HG03558 (cell line): ENCODE measurements at regions not wholly inside any gene's neighbourhood (a gene's known extent, or its start where the extent isn't known, plus 50 kb on each side); places are given as distances from the start of the nearest gene placed in this dataset.

Experiments used
- ATAC-seq: cut with Tn5 transposase; IDR thresholded peaks from one replicate; pipeline ENCODE4 v1.9.1; 2021; ENCODE audit warnings: moderate number of reproducible peaks; ENCODE audit not compliant: unreplicated experiment; ENCODE audit errors: extremely low read depth

DNA sequence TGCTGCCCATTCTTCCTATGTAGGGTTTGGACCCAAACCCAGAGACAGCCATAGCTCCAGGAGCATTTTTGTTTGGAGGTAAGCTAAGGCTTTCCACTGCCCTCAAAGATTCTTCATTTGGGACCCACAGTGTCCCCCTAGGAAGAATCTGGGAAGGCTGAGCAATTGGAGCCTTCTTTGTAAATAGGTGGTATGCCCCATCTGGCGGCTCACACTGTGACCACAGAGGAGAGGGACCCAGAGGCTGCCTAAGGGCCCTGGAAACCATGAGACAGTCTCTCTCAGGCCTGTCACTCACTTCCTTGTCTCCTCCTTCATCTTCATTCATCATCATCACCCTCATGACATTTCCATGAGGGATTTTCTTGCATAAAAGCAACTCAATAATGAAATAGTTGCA is 215.4 kb upstream of the OSR1 start:
- ATAC-seq = no peak

DNA sequence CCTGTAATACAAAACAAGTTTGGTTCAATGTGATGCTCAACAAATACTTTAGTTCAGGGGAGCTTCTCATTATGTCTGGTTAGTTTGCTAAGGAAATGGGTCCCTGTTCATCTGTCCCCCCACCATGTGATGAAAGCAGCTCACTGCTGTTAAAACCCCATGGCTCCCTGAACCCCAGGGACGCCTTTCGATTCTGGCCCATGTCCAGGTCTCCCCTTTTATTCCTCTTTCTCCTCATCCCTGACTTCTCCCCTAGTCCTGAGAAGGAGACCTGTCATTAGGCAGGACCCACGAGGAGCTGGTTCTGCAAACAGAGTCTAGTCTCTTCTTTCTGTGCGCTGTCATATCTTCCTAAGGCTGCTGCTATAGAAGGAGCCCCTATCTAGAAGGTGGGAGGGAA is 213.3 kb upstream of the OSR1 start:
- no peak for ATAC-seq

DNA sequence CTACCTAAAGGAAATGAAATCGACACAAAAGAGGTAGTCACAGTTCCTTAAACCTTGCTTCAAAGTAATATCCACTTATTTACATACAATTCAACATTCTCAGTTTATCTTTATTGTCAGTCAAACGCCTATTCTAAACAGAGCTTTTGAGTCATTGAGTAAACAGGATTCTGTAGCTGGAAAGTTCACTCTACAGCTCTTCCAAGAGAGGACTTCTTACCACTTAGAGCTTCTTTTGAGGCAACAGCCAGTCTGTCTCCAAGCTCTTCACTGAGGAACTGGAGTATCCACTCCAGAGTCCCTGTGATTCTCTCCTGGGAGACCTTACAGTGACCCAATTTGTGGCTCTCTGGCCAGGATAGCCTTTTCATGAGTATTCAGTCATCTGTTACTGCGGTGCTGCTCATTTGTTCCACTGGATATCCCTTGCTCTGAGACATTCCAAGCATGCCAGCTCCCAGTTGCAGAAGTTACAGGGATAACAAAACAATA is 210.9 kb upstream of the OSR1 start:
- ATAC-seq = no peak

GRCh38 chr2:19568809-19569208 is 210.4 kb upstream of the OSR1 start:
- ATAC-seq = no peak

DNA sequence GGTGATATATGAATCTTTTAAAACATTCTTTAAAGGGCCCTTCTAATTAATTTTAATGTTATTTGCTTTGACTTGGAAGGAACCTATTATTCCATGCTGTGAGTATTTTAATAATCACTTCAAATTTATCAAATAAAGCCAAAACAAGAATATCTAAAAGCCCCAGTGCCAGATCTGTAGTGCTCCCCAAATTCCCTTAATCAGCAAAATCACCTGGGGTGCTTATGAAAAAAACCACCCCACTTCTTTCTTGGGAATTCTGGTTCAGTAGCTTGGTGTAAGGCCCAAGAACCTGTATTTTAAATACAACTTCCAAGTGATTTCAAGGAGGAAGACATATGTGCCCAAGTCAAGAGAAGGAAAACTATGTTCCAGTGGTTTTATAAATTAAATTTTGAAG is 202.4 kb upstream of the OSR1 start:
- ATAC-seq = no peak

GRCh38 chr2:19559596-19560240 is 201.3 kb upstream of the OSR1 start:
- ATAC-seq = no peak

DNA sequence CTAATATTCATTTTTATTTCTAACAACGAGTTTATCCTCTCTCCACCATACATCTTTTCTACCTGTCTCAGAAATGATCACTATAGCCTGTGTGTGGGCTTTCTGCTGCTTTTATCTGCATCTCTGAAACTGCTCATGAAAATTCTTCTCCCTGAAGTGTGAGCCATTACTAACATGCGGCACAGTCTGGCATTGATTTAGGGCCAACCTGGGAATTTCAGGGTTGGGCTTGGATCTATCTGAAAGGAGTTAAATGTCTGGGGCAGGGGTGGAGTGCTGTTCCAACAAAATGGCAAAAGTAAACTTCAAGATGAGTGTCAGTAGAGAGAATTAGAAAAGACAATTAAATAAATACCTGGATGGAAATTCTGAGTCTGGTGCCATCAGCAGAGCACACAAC is 198.2 kb upstream of the OSR1 start:
- ATAC-seq = no peak

GRCh38 chr2:19554520-19554919 is 196.1 kb upstream of the OSR1 start:
- no peak for ATAC-seq

GRCh38 chr2:19552270-19552669 is 193.8 kb upstream of the OSR1 start:
- ATAC-seq = no peak

DNA sequence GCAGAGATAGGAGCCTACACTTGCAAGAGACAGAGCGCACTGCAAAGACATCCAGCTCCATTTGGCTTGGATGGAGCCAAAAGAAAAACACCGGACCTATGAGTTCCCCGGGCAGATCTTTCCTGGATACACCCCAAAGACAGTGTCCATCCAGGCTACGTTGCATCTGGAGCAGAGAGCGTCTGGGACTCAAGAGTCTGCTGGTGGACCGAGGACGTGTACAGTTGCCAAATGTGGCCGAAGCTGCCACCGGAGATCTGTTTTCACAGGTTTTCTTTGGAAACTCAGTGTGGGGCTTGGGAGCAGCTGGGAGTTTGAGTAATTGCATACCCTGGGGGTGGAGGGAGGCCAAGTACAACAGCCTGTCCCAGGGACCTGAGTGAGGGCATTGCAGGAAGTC is 192.3 kb upstream of the OSR1 start:
- no peak for ATAC-seq

DNA sequence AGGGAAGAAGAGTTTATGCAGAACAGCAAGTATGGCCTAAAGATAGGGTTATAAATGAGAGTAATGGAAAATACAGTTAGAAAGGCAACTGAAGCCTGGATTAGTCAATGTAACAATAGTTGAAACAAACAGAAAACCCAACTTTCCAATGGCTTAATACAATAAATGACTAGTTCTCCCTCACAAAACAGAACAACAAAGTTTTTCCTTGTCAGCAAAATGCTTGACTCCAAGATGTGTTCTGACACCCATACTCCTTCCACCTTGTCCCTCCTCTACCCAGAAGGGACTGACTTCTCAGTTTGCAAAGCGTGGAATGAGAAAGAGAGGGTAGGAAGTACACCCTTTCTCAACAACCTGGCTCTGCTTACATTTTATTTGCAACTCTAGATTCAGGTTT is 191.4 kb upstream of the OSR1 start:
- no peak for ATAC-seq

GRCh38 chr2:19548116-19548515 is 189.7 kb upstream of the OSR1 start:
- ATAC-seq = no peak

- ATAC-seq = no peak
Observed at GRCh38 chr2:19547321-19547720, 188.9 kb upstream of the OSR1 start.

GRCh38 chr2:19545507-19545906 is 187.1 kb upstream of the OSR1 start:
- no peak for ATAC-seq

GRCh38 chr2:19543663-19544383 is 185.4 kb upstream of the OSR1 start:
- ATAC-seq = no peak

- no peak for ATAC-seq
Observed at GRCh38 chr2:19542796-19543662, 184.6 kb upstream of the OSR1 start.

GRCh38 chr2:19541884-19542283 is 183.5 kb upstream of the OSR1 start:
- no peak for ATAC-seq

DNA sequence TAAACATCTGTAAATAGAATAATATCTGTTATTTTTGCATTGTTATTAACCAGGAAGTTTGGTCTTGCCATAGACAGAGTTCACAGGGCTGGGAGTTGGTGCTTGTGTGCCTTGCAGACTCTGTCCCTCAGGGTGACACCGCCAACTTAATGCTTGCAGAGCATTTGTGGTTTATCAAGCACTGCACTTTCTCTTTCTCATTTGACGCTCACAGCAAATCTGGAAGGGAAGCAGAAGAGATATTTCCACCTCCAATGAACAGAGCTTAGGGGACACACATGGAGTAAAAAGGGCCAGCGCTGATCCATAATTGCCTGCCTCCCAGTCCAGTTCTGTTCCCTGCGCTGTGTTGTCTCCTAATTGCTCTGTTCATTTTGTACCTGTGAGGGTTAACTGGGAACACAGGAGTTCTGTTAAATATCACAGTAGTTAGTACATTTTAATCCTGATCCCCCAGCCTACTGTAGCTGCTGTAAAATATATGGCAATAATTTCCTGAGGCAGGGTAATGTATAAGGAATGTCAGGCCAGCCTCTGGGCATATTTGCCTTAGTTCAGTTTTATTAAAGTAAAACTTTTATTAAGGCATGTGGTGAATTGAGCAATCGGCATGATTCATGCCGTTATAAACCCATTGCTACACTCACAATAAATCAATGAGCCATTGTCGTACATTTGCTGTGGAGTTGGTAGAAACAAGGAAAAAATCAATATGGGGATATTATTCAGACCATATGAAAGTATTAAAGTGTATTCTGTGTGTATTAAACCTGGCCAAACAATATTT is 182.5 kb upstream of the OSR1 start:
- no peak for ATAC-seq

GRCh38 chr2:19538411-19538963 is 180.1 kb upstream of the OSR1 start:
- ATAC-seq = no peak

DNA sequence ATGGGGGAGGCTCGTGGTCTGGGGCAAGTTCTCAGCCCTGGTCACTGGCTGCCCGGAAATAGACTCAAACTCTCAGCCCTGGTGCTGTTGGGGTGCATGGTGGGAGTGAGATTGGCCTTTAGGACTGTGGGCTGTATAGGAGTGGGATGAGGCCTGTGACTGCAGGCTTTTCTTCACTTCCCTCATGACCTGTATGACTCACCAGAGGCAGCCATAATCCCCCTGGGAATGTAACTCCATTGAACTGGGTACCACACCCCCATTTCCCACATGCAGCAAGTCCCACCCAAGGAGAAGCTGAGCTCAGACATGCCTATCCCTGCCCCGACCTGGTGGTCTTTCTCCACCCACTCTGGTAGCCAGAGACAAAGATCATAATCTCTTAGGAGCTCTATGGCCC is 177.7 kb upstream of the OSR1 start:
- ATAC-seq = no peak
